HG03469 (cell line): ENCODE measurements at regions not wholly inside any gene's neighbourhood (a gene's known extent, or its start where the extent isn't known, plus 50 kb on each side); places are given as distances from the start of the nearest gene placed in this dataset.

Experiments
- ATAC-seq: cut with Tn5 transposase; IDR thresholded peaks from one replicate; pipeline ENCODE4 v1.9.1; 2021; ENCODE audit warnings: mild to moderate bottlenecking, moderate library complexity, moderate number of reproducible peaks; ENCODE audit not compliant: unreplicated experiment

- no peak for ATAC-seq
Observed at GRCh38 chr20:23186808-23187207, 100.7 kb upstream of the CD93 start.

GRCh38 chr20:23180451-23180921 lies 94.4 kb upstream of the CD93 start:
- ATAC-seq: no peak

- ATAC-seq: no peak
Observed at GRCh38 chr20:23179766-23180403, 93.8 kb upstream of the CD93 start.

- no peak for ATAC-seq
Observed at GRCh38 chr20:23178806-23179205, 92.7 kb upstream of the CD93 start.

- ATAC-seq: no peak
Observed at GRCh38 chr20:23174821-23175220, 88.7 kb upstream of the CD93 start.

- ATAC-seq: no peak
Observed at GRCh38 chr20:23167431-23167830, 81.3 kb upstream of the CD93 start.

GRCh38 chr20:23166563-23166962 lies 80.4 kb upstream of the CD93 start:
- no peak for ATAC-seq

- no peak for ATAC-seq
Observed at GRCh38 chr20:23165964-23166363, 79.8 kb upstream of the CD93 start.

GRCh38 chr20:23165307-23165750 lies 79.2 kb upstream of the CD93 start:
- no peak for ATAC-seq

- ATAC-seq: no peak
Observed at GRCh38 chr20:23164176-23164601, 78.1 kb upstream of the CD93 start.

- no peak for ATAC-seq
Observed at GRCh38 chr20:23163562-23163961, 77.4 kb upstream of the CD93 start.

GRCh38 chr20:23162887-23163286 lies 76.8 kb upstream of the CD93 start:
- ATAC-seq: no peak

- ATAC-seq: no peak
Observed at GRCh38 chr20:23161968-23162696, 76.0 kb upstream of the CD93 start.

GRCh38 chr20:23161244-23161891 lies 75.2 kb upstream of the CD93 start:
- ATAC-seq: no peak

GRCh38 chr20:23160536-23161243 lies 74.6 kb upstream of the CD93 start:
- ATAC-seq: no peak

- ATAC-seq: no peak
Observed at GRCh38 chr20:23159947-23160318, 73.8 kb upstream of the CD93 start.

- ATAC-seq: no peak
Observed at GRCh38 chr20:23159256-23159946, 73.3 kb upstream of the CD93 start.

- ATAC-seq: no peak
Observed at GRCh38 chr20:23157734-23158133, 71.6 kb upstream of the CD93 start.

GRCh38 chr20:23156842-23157423 lies 70.8 kb upstream of the CD93 start:
- no peak for ATAC-seq

- no peak for ATAC-seq
Observed at GRCh38 chr20:23156170-23156841, 70.2 kb upstream of the CD93 start.
